B cell (primary cell): ENCODE measurements at regions not wholly inside any gene's neighbourhood (a gene's known extent, or its start where the extent isn't known, plus 50 kb on each side); places are given as distances from the start of the nearest gene placed in this dataset.

Experiments
- ATAC-seq: fragments of 200-7000 bp; cut with Tn5 transposase; one replicate; pipeline ENCODE4 v1.10.0; 2021; ENCODE audit warnings: low read depth, mild to moderate bottlenecking, moderate number of reproducible peaks, moderate library complexity
- CTCF ChIA-PET: fragments of 350-600 bp; sonication (Branson Sonifier 250); formaldehyde crosslinking; loops from one replicate; lab custom pipeline; 2021; ENCODE audit warnings: antibody characterized with exemption, inconsistent platforms; lab: Charles Lee
- POLR2A ChIA-PET: fragments of 350-600 bp; sonication (Branson Sonifier 250); formaldehyde crosslinking; loops from one replicate; lab custom pipeline; 2021; ENCODE audit warnings: antibody characterized with exemption; lab: Charles Lee
- DNase-seq: peaks from one replicate; pipeline ENCODE4 v3.0.0; 2013
- H2AFZ ChIP-seq: 2 replicates; pipeline ENCODE4 v1.6.1; 2012; ENCODE audit warnings: mild to moderate bottlenecking, low read depth, low read length; ENCODE audit not compliant: insufficient read depth, poor library complexity, severe bottlenecking
- H3K27ac ChIP-seq, 2 donors: 1 replicate in 1 of 2; 2 replicates in 1 of 2; pipeline ENCODE4 v1.5.1; 2012 to 2013; ENCODE audit warnings: low read length in 2 of 2, mild to moderate bottlenecking in 2 of 2, moderate library complexity in 1 of 2
- H3K27me3 ChIP-seq, 4 experiments: fragments of 200-600 bp in 1 of 4; sonication (generic) in 1 of 4; replicated peaks in 1 of 4; 1 replicate in 2 of 4; 2 replicates in 2 of 4; pipeline versions ENCODE4 v1.6.1 to v1.7.0; 2013 to 2016; ENCODE audit warnings: low read length in 3 of 4, mild to moderate bottlenecking in 2 of 4, mixed read lengths in 1 of 4, moderate library complexity in 1 of 4; ENCODE audit not compliant: insufficient read depth in 4 of 4, control insufficient read depth in 3 of 4; ENCODE audit errors: control extremely low read depth in 1 of 4
- H3K36me3 ChIP-seq, 2 experiments: replicated peaks in 1 of 2; 1 replicate in 1 of 2; 2 replicates in 1 of 2; pipeline versions ENCODE4 v1.6.1 to v1.7.1; 2013; ENCODE audit warnings: low read length in 1 of 2; ENCODE audit not compliant: insufficient read depth in 2 of 2, control insufficient read depth in 1 of 2; ENCODE audit errors: control extremely low read depth in 1 of 2, extremely low read depth in 1 of 2
- H3K4me1 ChIP-seq, 2 donors: fragments of 200-600 bp in 1 of 2; sonication (generic) in 1 of 2; 1 replicate in 1 of 2; 2 replicates in 1 of 2; pipeline versions ENCODE4 v1.5.1 to v1.6.1; 2013 to 2017; ENCODE audit warnings: low read length in 2 of 2; ENCODE audit not compliant: control insufficient read depth in 2 of 2, insufficient read depth in 2 of 2
- H3K4me2 ChIP-seq: replicated peaks from 2 replicates; pipeline ENCODE3; 2012; ENCODE audit warnings: mild to moderate bottlenecking, low read depth, low read length; ENCODE audit not compliant: poor library complexity, severe bottlenecking
- H3K4me3 ChIP-seq, 5 experiments: fragments of 200-600 bp in 1 of 5; sonication (generic) in 1 of 5; 1 replicate in 3 of 5; 2 replicates in 2 of 5; pipeline versions ENCODE4 v1.5.1 to v1.7.0; 2011 to 2016; ENCODE audit warnings: low read length in 4 of 5, mild to moderate bottlenecking in 4 of 5, low read depth in 2 of 5, control low read depth in 1 of 5, moderate library complexity in 1 of 5; ENCODE audit not compliant: insufficient read depth in 1 of 5; ENCODE audit errors: control extremely low read depth in 1 of 5, extremely low read depth in 1 of 5
- H3K79me2 ChIP-seq: fragments of 200-600 bp; sonication (generic); one replicate; pipeline ENCODE4 v1.6.0; 2016; ENCODE audit warnings: low read length; ENCODE audit not compliant: control insufficient read depth, insufficient read depth
- H3K9ac ChIP-seq: fragments of 200-600 bp; sonication (generic); 2 replicates; pipeline ENCODE4 v1.6.1; 2017; ENCODE audit warnings: mild to moderate bottlenecking, low read length, moderate library complexity
- H3K9me3 ChIP-seq, 3 donors: one replicate each; pipeline versions ENCODE4 v1.6.1 to v1.7.1; 2013; ENCODE audit warnings: low read length in 2 of 3; ENCODE audit not compliant: control insufficient read depth in 2 of 3, insufficient read depth in 1 of 3; ENCODE audit errors: control extremely low read depth in 1 of 3
- H4K20me1 ChIP-seq: 2 replicates; pipeline ENCODE4 v1.6.0; 2012; ENCODE audit warnings: mild to moderate bottlenecking, low read length; ENCODE audit not compliant: insufficient read depth, control insufficient read depth, poor library complexity, severe bottlenecking
- H3K27ac Mint-ChIP-seq: one replicate; pipeline ENCODE4 v1.8.0; 2021; ENCODE audit warnings: mixed read lengths
- H3K27me3 Mint-ChIP-seq: one replicate; pipeline ENCODE4 v1.8.0; 2021; ENCODE audit warnings: mixed read lengths
- H3K4me1 Mint-ChIP-seq: one replicate; pipeline ENCODE4 v1.8.0; 2021; ENCODE audit warnings: mixed read lengths
- H3K4me3 Mint-ChIP-seq: one replicate; pipeline ENCODE4 v1.8.0; 2021; ENCODE audit warnings: mixed read lengths
- H3K9me3 Mint-ChIP-seq: one replicate; pipeline ENCODE4 v1.8.0; 2022; ENCODE audit warnings: mixed read lengths; ENCODE audit not compliant: insufficient read depth
- EZH2 ChIP-seq: IDR thresholded peaks from 2 replicates; pipeline ENCODE4 v1.6.1; 2012; ENCODE audit warnings: borderline replicate concordance, low read depth, mild to moderate bottlenecking, moderate library complexity, low read length; ENCODE audit not compliant: insufficient read depth, poor library complexity, severe bottlenecking
- WGBS: methylation state at CpG from one replicate; pipeline ENCODE4 v1.1.5; 2013; ENCODE audit warnings: missing lambda C conversion rate; ENCODE audit not compliant: insufficient coverage; 5-methylcytosine and 5-hydroxymethylcytosine counted together
- intact Hi-C: fragments of 100-400 bp; cut with micrococcal nuclease; formaldehyde crosslinking; loops from one replicate; pipeline ENCODE4 v1.10.0; 2022
- TF ChIP-seq, protein P1 (sequence below): fragments of 200-600 bp; IDR thresholded peaks from one replicate; pipeline ENCODE4 v1.8.0; 2022; ENCODE audit warnings: antibody characterized with exemption, mild to moderate bottlenecking

DNA sequence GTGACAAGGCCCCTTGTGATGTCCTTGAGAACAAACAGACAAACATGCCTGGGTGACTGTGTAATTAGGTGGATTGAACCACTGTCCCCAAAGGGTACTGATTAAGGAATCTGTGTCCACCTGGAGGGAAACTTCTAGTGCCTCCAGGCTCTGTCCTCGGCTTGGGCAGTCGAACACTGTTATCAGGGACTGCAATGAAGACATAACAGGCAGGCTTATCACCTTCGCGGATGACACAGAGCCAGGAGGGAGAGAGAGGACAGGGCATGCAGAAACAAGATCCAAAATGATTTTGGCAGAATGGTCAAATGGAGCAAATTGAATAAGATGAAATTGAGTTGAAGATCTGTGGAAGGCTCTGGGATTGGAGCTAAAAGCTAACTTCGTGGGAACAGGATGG, 60.9 kb upstream of the ZFAND3 start:
- H3K4me3 ChIP-seq = no peak overlapping the region
- POLR2A ChIA-PET = no interaction called here
- no peaks in the 10 kb centered on the region for H3K36me3 ChIP-seq
- no peak overlapping the region for H3K4me2 ChIP-seq
- ATAC-seq (no peak), DNase-seq (no peak)
- H3K27me3 ChIP-seq = no peaks in the 10 kb centered on the region
- 76% methylated on average over 5 of the region's 5 CpGs for WGBS
- H3K4me1 Mint-ChIP-seq = no peaks in the 10 kb centered on the region
- H3K9me3 ChIP-seq = no peaks in the 10 kb centered on the region
- H3K27me3 Mint-ChIP-seq = peaks cover 9% of the 10 kb centered on the region
- H4K20me1 ChIP-seq = no peaks in the 10 kb centered on the region
- CTCF ChIA-PET = no interaction called here
- H3K9ac ChIP-seq = no peak overlapping the region
- H3K27ac ChIP-seq = no peak overlapping the region
- no peak overlapping the region for H3K4me3 Mint-ChIP-seq
- H3K4me1 ChIP-seq = no peaks in the 10 kb centered on the region
- TF ChIP-seq EZH2 = no peak
- TF ChIP-seq, protein P1, sequence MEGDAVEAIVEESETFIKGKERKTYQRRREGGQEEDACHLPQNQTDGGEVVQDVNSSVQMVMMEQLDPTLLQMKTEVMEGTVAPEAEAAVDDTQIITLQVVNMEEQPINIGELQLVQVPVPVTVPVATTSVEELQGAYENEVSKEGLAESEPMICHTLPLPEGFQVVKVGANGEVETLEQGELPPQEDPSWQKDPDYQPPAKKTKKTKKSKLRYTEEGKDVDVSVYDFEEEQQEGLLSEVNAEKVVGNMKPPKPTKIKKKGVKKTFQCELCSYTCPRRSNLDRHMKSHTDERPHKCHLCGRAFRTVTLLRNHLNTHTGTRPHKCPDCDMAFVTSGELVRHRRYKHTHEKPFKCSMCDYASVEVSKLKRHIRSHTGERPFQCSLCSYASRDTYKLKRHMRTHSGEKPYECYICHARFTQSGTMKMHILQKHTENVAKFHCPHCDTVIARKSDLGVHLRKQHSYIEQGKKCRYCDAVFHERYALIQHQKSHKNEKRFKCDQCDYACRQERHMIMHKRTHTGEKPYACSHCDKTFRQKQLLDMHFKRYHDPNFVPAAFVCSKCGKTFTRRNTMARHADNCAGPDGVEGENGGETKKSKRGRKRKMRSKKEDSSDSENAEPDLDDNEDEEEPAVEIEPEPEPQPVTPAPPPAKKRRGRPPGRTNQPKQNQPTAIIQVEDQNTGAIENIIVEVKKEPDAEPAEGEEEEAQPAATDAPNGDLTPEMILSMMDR = no peak
- no peak overlapping the region for H3K27ac Mint-ChIP-seq
- no peaks in the 10 kb centered on the region for H3K79me2 ChIP-seq
- intact Hi-C loops = no loop called here
- H2AFZ ChIP-seq = no peak overlapping the region
- H3K9me3 Mint-ChIP-seq = no peaks in the 10 kb centered on the region

DNA sequence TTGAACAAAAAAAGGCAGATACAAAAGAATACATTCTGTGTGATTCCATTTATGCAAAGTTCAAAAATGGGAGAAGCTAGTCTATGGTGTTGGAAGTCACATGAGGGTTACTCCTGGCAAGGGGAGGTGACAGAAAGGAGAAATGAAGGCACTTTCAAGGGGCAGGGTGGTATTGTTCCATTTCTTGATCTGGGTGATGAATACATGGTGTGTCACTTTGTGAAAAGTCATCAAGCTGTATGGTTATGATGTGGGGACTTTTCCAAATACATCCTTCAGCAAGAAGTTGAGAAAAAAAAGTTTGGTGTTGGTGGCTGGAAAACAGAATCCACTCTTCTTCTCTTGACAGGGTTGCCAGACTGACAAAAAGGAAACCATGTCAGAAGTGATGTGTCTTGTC, 60.6 kb upstream of the MDGA1 start:
- no peaks in the 10 kb centered on the region for H3K36me3 ChIP-seq
- TF ChIP-seq, protein P1 = no peak
- Mint-ChIP-seq H3K4me3 (no peak overlapping the region), H3K4me1 (no peaks in the 10 kb centered on the region), H3K27ac (no peak overlapping the region), H3K9me3 (no peaks in the 10 kb centered on the region), H3K27me3 (peaks cover 9% of the 10 kb centered on the region)
- H3K4me1 ChIP-seq = no peaks in the 10 kb centered on the region
- H3K4me2 ChIP-seq = no peak overlapping the region
- no peaks in the 10 kb centered on the region for H3K9me3 ChIP-seq
- ATAC-seq = no peak
- no peaks in the 10 kb centered on the region for H4K20me1 ChIP-seq
- no peak overlapping the region for H2AFZ ChIP-seq
- ChIA-PET CTCF (no interaction called here), POLR2A (no interaction called here)
- peaks cover 0 to under 1% (median 0%) of the 10 kb centered on the region in 4 experiments for H3K27me3 ChIP-seq
- no peak overlapping the region for H3K27ac ChIP-seq
- H3K9ac ChIP-seq = no peak overlapping the region
- no peaks in the 10 kb centered on the region for H3K79me2 ChIP-seq
- DNase-seq = no peak
- intact Hi-C loops = no loop called here
- no peak overlapping the region for H3K4me3 ChIP-seq
